Pancreas (tissue), 10 donors: ENCODE measurements at regions not wholly inside any gene's neighbourhood (a gene's known extent, or its start where the extent isn't known, plus 50 kb on each side); places are given as distances from the start of the nearest gene placed in this dataset.

Experiments
- ATAC-seq, 4 donors: fragments of 200-7000 bp; cut with Tn5 transposase; one replicate each; pipeline versions ENCODE4 v1.8.0 to v1.9.1; 2020; ENCODE audit warnings: mild to moderate bottlenecking in 4 of 4, moderate library complexity in 4 of 4
- DNase-seq, 6 donors: peaks; one replicate each; pipeline ENCODE4 v3.0.0-alpha.2; 2020
- FAIRE-seq: peaks from 2 replicates; lab custom pipeline; 2012; peaks lifted over from hg19 to GRCh38; lab: Jason Lieb, UNC
- H3K27ac ChIP-seq, 4 donors: fragments of 200-600 bp; sonication (generic); 1 replicate in 3 of 4; 2 replicates in 1 of 4; pipeline versions ENCODE4 v1.5.0 to v1.8.0; 2020
- H3K27me3 ChIP-seq, 4 donors: fragments of 200-600 bp; one replicate each; pipeline ENCODE4 v1.8.0; 2021
- H3K36me3 ChIP-seq, 3 donors: fragments of 200-600 bp; sonication (generic) in 1 of 3; one replicate each; pipeline versions ENCODE4 v1.5.0 to v1.8.0; 2020 to 2021
- H3K4me1 ChIP-seq, 3 donors: fragments of 200-600 bp; one replicate each; pipeline ENCODE4 v1.8.0; 2021
- H3K4me3 ChIP-seq, 4 donors: fragments of 200-600 bp; sonication (generic) in 2 of 4; one replicate each; pipeline versions ENCODE4 v1.5.0 to v1.8.0; 2020 to 2021
- H3K9me3 ChIP-seq, 4 donors: fragments of 200-600 bp; one replicate each; pipeline ENCODE4 v1.8.0; 2021
- CTCF ChIP-seq, 4 donors: fragments of 200-600 bp; sonication (generic) in 3 of 4; IDR thresholded peaks; one replicate each; pipeline versions ENCODE4 v1.5.0 to v1.8.0; 2021; ENCODE audit warnings: antibody characterized with exemption in 4 of 4
- WGBS, 2 donors: extraction: QIAGEN DNeasy Blood & Tissue Kit; methylation state at CpG; one replicate each; pipeline ENCODE4 v1.1.7; 2013; 5-methylcytosine and 5-hydroxymethylcytosine counted together
- intact Hi-C, 3 donors: fragments of 100-400 bp; cut with DNase I; formaldehyde crosslinking; loops; one replicate each; pipeline versions ENCODE4 v1.11.1 to v1.14.2; 2022
- donor health status: healthy with polysubstance abuse.
- donor health status: DM: no; HTN: no; CAD: no; lungs with moderate emphysema.
- donor health status: DM: no; HTN: no; CAD: no.
- donor health status: control.
- donor health status: control.
- donor health status: Bipolar disorder and iron deficiency.
- donor health status: DM: yes; HTN: yes; CAD: no.
- donor health status: DM: no; HTN: no; CAD: no.
- donor health status: DM: no; HTN: no; CAD: no.
- donor health status: DM: yes; HTN: yes; CAD: no.

GRCh38 chr13:58437427-58437826 lies 805.9 kb downstream of the PCDH17 start:
- TF ChIP-seq CTCF (IDR thresholded peaks at IDR 0.05), result no peak
- no peak for DNase-seq
- H3K27ac ChIP-seq, result no peak overlapping the region
- ATAC-seq, result no peak
- 68 to 71% methylated on average over 5 of the region's 5 CpGs for WGBS, 2 donors
- H3K9me3 ChIP-seq, result no peaks in the 10 kb centered on the region
- H3K4me3 ChIP-seq, result no peak overlapping the region
- intact Hi-C loops, result no loop called here
- H3K36me3 ChIP-seq, result no peaks in the 10 kb centered on the region
- no peaks in the 10 kb centered on the region for H3K27me3 ChIP-seq
- no peak for FAIRE-seq
- H3K4me1 ChIP-seq, result no peaks in the 10 kb centered on the region

GRCh38 chr13:58446979-58447378 lies 815.4 kb downstream of the PCDH17 start:
- H3K4me1 ChIP-seq, result no peaks in the 10 kb centered on the region
- TF ChIP-seq CTCF (IDR thresholded peaks at IDR 0.05), result no peak
- no peak for DNase-seq
- WGBS, 2 donors, result 38 to 47% methylated on average over 2 of the region's 2 CpGs
- H3K4me3 ChIP-seq, result no peak overlapping the region
- FAIRE-seq, result no peak
- intact Hi-C loops, result no loop called here
- H3K36me3 ChIP-seq, result no peaks in the 10 kb centered on the region
- no peak for ATAC-seq
- no peaks in the 10 kb centered on the region for H3K9me3 ChIP-seq
- H3K27me3 ChIP-seq, result no peaks in the 10 kb centered on the region
- no peak overlapping the region for H3K27ac ChIP-seq

GRCh38 chr13:58452123-58452623 lies 820.6 kb downstream of the PCDH17 start:
- no peaks in the 10 kb centered on the region for H3K36me3 ChIP-seq
- H3K9me3 ChIP-seq, result no peaks in the 10 kb centered on the region
- no peaks in the 10 kb centered on the region for H3K4me1 ChIP-seq
- ATAC-seq, result peak in 2 of 4 donors; percentile 35 to 73
- no peak for FAIRE-seq
- 16 to 20% methylated on average over 3 of the region's 3 CpGs for WGBS, 2 donors
- DNase-seq, result no peak
- H3K27me3 ChIP-seq, result no peaks in the 10 kb centered on the region
- TF ChIP-seq CTCF (IDR thresholded peaks at IDR 0.05), result no peak
- no peak overlapping the region for H3K4me3 ChIP-seq
- H3K27ac ChIP-seq, result no peak overlapping the region
- intact Hi-C loops, result no loop called here

GRCh38 chr13:58455094-58455493 lies 823.5 kb downstream of the PCDH17 start:
- DNase-seq, result no peak
- intact Hi-C loops, result no loop called here
- H3K27ac ChIP-seq, result no peak overlapping the region
- no peaks in the 10 kb centered on the region for H3K36me3 ChIP-seq
- no peaks in the 10 kb centered on the region for H3K9me3 ChIP-seq
- no peak overlapping the region for H3K4me3 ChIP-seq
- no peak for ATAC-seq
- H3K27me3 ChIP-seq, result no peaks in the 10 kb centered on the region
- no peak for TF ChIP-seq CTCF (IDR thresholded peaks at IDR 0.05)
- FAIRE-seq, result no peak
- no peaks in the 10 kb centered on the region for H3K4me1 ChIP-seq

- no peak overlapping the region for H3K4me3 ChIP-seq
- H3K27ac ChIP-seq, result no peak overlapping the region
- TF ChIP-seq CTCF (IDR thresholded peaks at IDR 0.05), result no peak
- no peaks in the 10 kb centered on the region for H3K36me3 ChIP-seq
- FAIRE-seq (no peak), ATAC-seq (no peak), DNase-seq (no peak)
- intact Hi-C loops, result no loop called here
- no peaks in the 10 kb centered on the region for H3K9me3 ChIP-seq
- WGBS, 2 donors, result 68 to 79% methylated on average over 2 of the region's 2 CpGs
- H3K4me1 ChIP-seq, result no peaks in the 10 kb centered on the region
- H3K27me3 ChIP-seq, result no peaks in the 10 kb centered on the region
Observed at GRCh38 chr13:58461217-58461616, 829.7 kb downstream of the PCDH17 start.
